ENCODE measurements at regions not wholly inside any gene's neighbourhood (a gene's known extent, or its start where the extent isn't known, plus 50 kb on each side); places are given as distances from the start of the nearest gene placed in this dataset.

DNA sequence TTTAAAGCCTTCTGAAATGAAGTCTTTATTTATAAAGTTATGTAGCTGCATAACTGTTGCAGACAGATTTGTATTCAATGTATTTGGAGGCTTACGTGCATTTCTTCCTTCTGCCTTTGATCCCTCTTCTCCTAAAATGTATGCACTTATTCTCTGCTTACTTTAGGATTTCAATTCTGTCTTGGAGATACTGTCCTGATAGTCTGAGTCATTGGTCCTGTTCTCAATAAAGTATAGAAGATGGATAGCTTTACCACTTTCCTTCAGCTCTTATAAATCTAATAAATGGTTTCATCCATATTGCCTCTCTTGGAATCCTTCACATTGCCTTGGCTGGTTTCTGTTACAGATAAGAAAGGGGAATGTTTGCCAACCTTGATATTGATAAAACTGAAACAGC, 430.1 kb upstream of the CAMK1G start:
- H3K27me3 ChIP-seq (ENCODE audit: control insufficient read depth in 5 of 5, insufficient read depth in 4 of 5, low read length in 5 of 5): no peaks in the 10 kb centered on the region
- H3K9ac ChIP-seq (ENCODE audit: low read length in 5 of 5): no peak overlapping the region
- H3K9me3 ChIP-seq (ENCODE audit: control insufficient read depth in 5 of 5, low read length in 5 of 5): no peaks in the 10 kb centered on the region
- no peaks in the 10 kb centered on the region for H3K4me1 ChIP-seq (ENCODE audit: control insufficient read depth in 5 of 5, insufficient read depth in 5 of 5, low read length in 5 of 5)
- no peaks in the 10 kb centered on the region for H3K36me3 ChIP-seq (ENCODE audit: control insufficient read depth in 5 of 5, insufficient read depth in 5 of 5, low read length in 5 of 5)
- no peak overlapping the region for H3K27ac ChIP-seq (ENCODE audit: low read depth, low read length)
- H3K4me3 ChIP-seq (ENCODE audit: low read depth in 1 of 5, low read length in 5 of 5): no peak overlapping the region

DNA sequence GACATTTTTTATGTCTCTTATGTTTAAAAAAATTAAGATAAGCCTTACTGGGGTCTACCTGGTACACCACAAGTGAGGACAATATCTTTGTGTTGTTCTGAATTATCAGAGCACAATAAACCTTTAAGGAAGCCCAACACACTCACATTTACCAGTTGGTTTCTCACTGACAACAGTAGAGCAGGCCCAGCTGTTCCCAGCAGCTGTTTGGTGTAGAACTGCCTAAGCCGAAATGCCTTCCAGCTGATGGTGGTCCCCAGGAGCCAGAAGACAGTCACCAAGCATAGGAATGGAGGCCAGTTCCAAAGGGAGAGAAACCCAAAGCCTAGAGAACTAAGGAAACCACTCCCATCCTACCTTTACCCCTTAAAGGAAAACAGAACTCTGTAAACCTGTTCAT, 428.6 kb upstream of the CAMK1G start:
- Histone ChIP-seq H3K36me3 (ENCODE audit: control insufficient read depth in 5 of 5, insufficient read depth in 5 of 5, low read length in 5 of 5) (no peaks in the 10 kb centered on the region), H3K4me3 (ENCODE audit: low read depth in 1 of 5, low read length in 5 of 5) (no peak overlapping the region), H3K27ac (ENCODE audit: low read depth, low read length) (no peak overlapping the region), H3K9me3 (ENCODE audit: control insufficient read depth in 5 of 5, low read length in 5 of 5) (no peaks in the 10 kb centered on the region), H3K4me1 (ENCODE audit: control insufficient read depth in 5 of 5, insufficient read depth in 5 of 5, low read length in 5 of 5) (no peaks in the 10 kb centered on the region), H3K9ac (ENCODE audit: low read length in 5 of 5) (no peak overlapping the region), H3K27me3 (ENCODE audit: control insufficient read depth in 5 of 5, insufficient read depth in 4 of 5, low read length in 5 of 5) (no peaks in the 10 kb centered on the region)

DNA sequence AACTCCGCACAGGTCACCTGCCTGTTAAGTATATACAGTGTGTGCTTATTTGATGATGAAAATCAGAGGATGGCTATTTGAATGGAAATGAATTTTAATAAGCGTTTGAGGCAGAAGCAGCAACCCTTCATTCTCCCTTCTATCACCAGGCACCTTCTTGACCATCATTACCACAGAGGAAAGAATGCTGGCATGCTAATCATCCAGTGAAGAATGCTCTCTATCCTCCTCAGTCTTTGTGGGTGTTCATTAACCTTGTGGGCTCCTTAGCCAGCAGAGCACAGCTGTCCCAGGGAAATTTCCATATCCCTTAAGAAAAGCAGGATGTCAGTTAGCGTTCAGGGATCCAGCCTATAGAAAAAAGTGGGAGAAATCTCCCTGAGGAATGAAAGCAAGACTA, 428.0 kb upstream of the CAMK1G start:
- no peaks in the 10 kb centered on the region for H3K4me1 ChIP-seq (ENCODE audit: control insufficient read depth in 5 of 5, insufficient read depth in 5 of 5, low read length in 5 of 5)
- H3K27ac ChIP-seq (ENCODE audit: low read depth, low read length): no peak overlapping the region
- H3K36me3 ChIP-seq (ENCODE audit: control insufficient read depth in 5 of 5, insufficient read depth in 5 of 5, low read length in 5 of 5): no peaks in the 10 kb centered on the region
- H3K9ac ChIP-seq (ENCODE audit: low read length in 5 of 5): no peak overlapping the region
- H3K27me3 ChIP-seq (ENCODE audit: control insufficient read depth in 5 of 5, insufficient read depth in 4 of 5, low read length in 5 of 5): no peaks in the 10 kb centered on the region
- no peaks in the 10 kb centered on the region for H3K9me3 ChIP-seq (ENCODE audit: control insufficient read depth in 5 of 5, low read length in 5 of 5)
- H3K4me3 ChIP-seq (ENCODE audit: low read depth in 1 of 5, low read length in 5 of 5): no peak overlapping the region

DNA sequence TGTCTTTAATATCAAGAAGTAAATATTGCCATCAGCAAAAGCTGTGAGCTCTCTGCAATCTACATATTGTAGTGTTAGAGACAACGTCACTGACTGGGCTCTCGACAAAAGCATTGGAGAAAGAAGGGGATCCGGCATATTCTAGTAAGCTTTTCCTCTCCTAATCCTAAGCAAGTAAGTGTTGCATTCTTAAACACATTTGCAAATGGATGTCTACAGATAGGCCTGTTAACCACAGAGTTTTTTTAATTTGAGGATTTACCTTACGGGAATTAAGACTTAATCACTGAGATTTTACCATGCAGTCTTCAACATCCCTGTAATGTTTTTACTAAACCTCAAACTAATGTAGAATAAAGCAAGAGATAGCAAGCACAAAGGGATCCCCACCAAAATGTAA, 426.5 kb upstream of the CAMK1G start:
- Histone ChIP-seq H3K27ac (ENCODE audit: low read depth, low read length) (no peak overlapping the region), H3K9ac (ENCODE audit: low read length in 5 of 5) (no peak overlapping the region), H3K4me1 (ENCODE audit: control insufficient read depth in 5 of 5, insufficient read depth in 5 of 5, low read length in 5 of 5) (no peaks in the 10 kb centered on the region), H3K4me3 (ENCODE audit: low read depth in 1 of 5, low read length in 5 of 5) (no peak overlapping the region), H3K27me3 (ENCODE audit: control insufficient read depth in 5 of 5, insufficient read depth in 4 of 5, low read length in 5 of 5) (no peaks in the 10 kb centered on the region), H3K36me3 (ENCODE audit: control insufficient read depth in 5 of 5, insufficient read depth in 5 of 5, low read length in 5 of 5) (no peaks in the 10 kb centered on the region), H3K9me3 (ENCODE audit: control insufficient read depth in 5 of 5, low read length in 5 of 5) (no peaks in the 10 kb centered on the region)

DNA sequence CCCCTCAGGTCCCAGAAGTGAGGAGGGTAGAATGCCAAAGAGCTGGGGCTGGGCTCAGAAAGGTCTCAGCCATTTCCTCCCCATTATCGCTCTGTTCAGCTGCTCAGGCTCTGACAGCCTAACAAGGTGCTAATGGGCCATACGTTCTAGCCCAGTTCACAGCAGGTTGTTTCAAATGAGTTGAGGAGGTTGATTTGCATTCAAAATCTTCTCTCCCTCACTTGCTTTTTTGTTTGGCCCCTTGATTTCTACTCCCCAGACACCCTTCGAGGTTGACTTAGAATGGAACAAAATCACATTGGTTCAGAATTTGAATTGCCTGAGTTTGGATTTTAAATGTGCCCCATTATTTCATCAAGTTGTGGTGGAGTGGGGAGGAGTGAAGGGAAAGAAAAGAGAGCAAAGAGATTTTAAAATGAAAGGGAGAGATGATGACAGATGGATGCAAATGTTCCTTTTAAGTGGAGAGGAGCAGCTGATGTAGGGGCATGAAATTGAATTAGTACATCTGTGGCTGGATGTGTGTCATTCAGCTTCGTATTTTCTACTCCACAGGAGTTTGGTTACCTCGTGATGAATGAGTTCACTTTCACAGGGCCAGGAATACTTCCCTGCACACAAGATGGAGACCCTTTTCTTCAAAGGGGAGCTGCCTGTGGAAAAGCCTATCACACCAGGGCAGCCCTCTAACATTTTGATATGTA, 425.8 kb upstream of the CAMK1G start:
- no peaks in the 10 kb centered on the region for H3K27me3 ChIP-seq (ENCODE audit: control insufficient read depth in 5 of 5, insufficient read depth in 4 of 5, low read length in 5 of 5)
- no peaks in the 10 kb centered on the region for H3K4me1 ChIP-seq (ENCODE audit: control insufficient read depth in 5 of 5, insufficient read depth in 5 of 5, low read length in 5 of 5)
- no peak overlapping the region for H3K27ac ChIP-seq (ENCODE audit: low read depth, low read length)
- no peak overlapping the region for H3K4me3 ChIP-seq (ENCODE audit: low read depth in 1 of 5, low read length in 5 of 5)
- H3K9ac ChIP-seq (ENCODE audit: low read length in 5 of 5): no peak overlapping the region
- no peaks in the 10 kb centered on the region for H3K9me3 ChIP-seq (ENCODE audit: control insufficient read depth in 5 of 5, low read length in 5 of 5)
- H3K36me3 ChIP-seq (ENCODE audit: control insufficient read depth in 5 of 5, insufficient read depth in 5 of 5, low read length in 5 of 5): no peaks in the 10 kb centered on the region

DNA sequence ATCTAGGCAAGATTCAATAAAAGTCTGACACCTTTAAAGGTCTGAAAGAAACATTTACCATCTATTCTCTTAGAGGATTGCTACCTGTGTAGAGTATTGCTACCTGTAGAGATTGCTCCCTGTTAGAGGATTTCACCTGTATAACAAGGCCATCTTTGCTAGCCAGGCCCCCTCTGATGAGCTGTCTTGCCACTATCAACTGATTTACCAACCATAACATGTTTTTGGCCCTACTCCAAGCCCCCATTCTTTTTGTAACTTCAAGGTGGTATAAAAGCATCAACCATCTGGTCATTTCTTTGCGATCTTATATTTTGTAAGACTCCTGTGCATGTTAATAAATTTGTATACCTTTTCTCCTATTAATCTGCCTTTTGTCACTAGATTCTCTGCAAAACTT, 424.7 kb upstream of the CAMK1G start:
- no peaks in the 10 kb centered on the region for H3K4me1 ChIP-seq (ENCODE audit: control insufficient read depth in 5 of 5, insufficient read depth in 5 of 5, low read length in 5 of 5)
- H3K36me3 ChIP-seq (ENCODE audit: control insufficient read depth in 5 of 5, insufficient read depth in 5 of 5, low read length in 5 of 5): no peaks in the 10 kb centered on the region
- no peak overlapping the region for H3K4me3 ChIP-seq (ENCODE audit: low read depth in 1 of 5, low read length in 5 of 5)
- no peak overlapping the region for H3K9ac ChIP-seq (ENCODE audit: low read length in 5 of 5)
- H3K27ac ChIP-seq (ENCODE audit: low read depth, low read length): no peak overlapping the region
- H3K27me3 ChIP-seq (ENCODE audit: control insufficient read depth in 5 of 5, insufficient read depth in 4 of 5, low read length in 5 of 5): no peaks in the 10 kb centered on the region
- no peaks in the 10 kb centered on the region for H3K9me3 ChIP-seq (ENCODE audit: control insufficient read depth in 5 of 5, low read length in 5 of 5)

DNA sequence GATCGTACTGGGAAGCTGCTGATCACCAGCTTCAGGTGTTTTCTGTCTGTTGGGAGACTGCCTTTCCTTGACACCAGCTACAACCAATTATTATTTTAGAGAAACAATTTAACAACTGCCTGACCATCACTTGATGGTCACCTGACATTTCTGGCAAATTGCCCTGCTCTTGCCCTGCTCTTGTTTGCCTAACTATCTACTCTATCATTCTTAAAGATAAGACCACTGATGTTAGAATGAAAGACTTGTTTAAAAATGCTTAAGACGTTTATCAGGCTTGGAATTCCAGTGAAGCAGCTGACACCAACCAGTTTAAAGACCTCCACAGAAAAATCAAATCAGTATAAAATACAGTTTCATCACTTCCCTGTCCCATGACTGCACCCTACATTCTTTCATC, 423.3 kb upstream of the CAMK1G start:
- H3K27me3 ChIP-seq (ENCODE audit: control insufficient read depth in 5 of 5, insufficient read depth in 4 of 5, low read length in 5 of 5): no peaks in the 10 kb centered on the region
- H3K36me3 ChIP-seq (ENCODE audit: control insufficient read depth in 5 of 5, insufficient read depth in 5 of 5, low read length in 5 of 5): no peaks in the 10 kb centered on the region
- H3K9me3 ChIP-seq (ENCODE audit: control insufficient read depth in 5 of 5, low read length in 5 of 5): no peaks in the 10 kb centered on the region

DNA sequence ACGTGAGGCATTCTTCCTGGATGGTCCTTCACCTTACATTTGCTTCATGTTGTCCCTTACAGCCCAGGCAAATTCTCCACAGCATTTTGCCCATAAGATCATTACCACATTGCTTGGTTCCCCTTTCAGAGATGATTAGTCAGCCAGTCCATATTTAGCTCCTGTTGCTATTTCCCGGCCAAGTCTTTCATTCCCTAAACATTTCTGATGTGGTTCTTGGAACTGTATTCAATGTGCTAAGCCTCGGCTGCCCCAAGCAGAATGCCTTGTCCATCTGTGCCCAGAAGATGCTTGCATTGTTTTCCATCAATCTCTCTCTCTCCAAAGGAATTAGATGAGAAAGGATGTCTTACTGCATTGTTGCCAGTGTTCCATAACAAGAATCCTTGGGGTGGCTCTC, 420.9 kb upstream of the CAMK1G start:
- Histone ChIP-seq H3K27ac (ENCODE audit: low read depth, low read length) (no peak overlapping the region), H3K4me3 (ENCODE audit: low read depth in 1 of 5, low read length in 5 of 5) (no peak overlapping the region), H3K4me1 (ENCODE audit: control insufficient read depth in 5 of 5, insufficient read depth in 5 of 5, low read length in 5 of 5) (no peaks in the 10 kb centered on the region), H3K9me3 (ENCODE audit: control insufficient read depth in 5 of 5, low read length in 5 of 5) (no peaks in the 10 kb centered on the region), H3K9ac (ENCODE audit: low read length in 5 of 5) (no peak overlapping the region), H3K36me3 (ENCODE audit: control insufficient read depth in 5 of 5, insufficient read depth in 5 of 5, low read length in 5 of 5) (no peaks in the 10 kb centered on the region), H3K27me3 (ENCODE audit: control insufficient read depth in 5 of 5, insufficient read depth in 4 of 5, low read length in 5 of 5) (no peaks in the 10 kb centered on the region)

More for the DNA sequence above, 423.3 kb upstream of the CAMK1G start:
- no peak overlapping the region for H3K27ac ChIP-seq (ENCODE audit: low read depth, low read length)
- H3K9ac ChIP-seq (ENCODE audit: low read length in 5 of 5): no peak overlapping the region
- H3K4me3 ChIP-seq (ENCODE audit: low read depth in 1 of 5, low read length in 5 of 5): no peak overlapping the region
- H3K4me1 ChIP-seq (ENCODE audit: control insufficient read depth in 5 of 5, insufficient read depth in 5 of 5, low read length in 5 of 5): no peaks in the 10 kb centered on the region

DNA sequence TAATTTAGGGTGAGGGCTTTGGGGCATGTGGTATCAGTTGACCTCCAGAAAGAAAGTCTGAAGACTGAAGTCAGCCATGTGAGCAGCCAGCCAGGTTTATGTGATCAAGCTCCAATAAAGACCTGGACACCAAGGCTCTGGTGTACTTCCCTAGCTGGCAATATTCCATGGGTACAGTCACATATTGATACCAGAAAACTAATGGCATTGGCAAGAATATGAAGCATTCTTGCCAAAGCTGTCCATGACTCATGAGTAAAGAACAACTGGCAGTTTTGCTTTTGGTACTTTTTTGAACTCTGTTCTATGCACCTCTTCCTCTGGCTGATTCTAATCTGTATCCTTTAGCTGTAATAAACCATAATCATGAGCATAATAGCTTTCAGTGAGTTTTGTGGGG, 415.3 kb upstream of the CAMK1G start:
- Histone ChIP-seq H3K36me3 (ENCODE audit: control insufficient read depth in 5 of 5, insufficient read depth in 5 of 5, low read length in 5 of 5) (no peaks in the 10 kb centered on the region), H3K9me3 (ENCODE audit: control insufficient read depth in 5 of 5, low read length in 5 of 5) (no peaks in the 10 kb centered on the region), H3K27ac (ENCODE audit: low read depth, low read length) (no peak overlapping the region)

DNA sequence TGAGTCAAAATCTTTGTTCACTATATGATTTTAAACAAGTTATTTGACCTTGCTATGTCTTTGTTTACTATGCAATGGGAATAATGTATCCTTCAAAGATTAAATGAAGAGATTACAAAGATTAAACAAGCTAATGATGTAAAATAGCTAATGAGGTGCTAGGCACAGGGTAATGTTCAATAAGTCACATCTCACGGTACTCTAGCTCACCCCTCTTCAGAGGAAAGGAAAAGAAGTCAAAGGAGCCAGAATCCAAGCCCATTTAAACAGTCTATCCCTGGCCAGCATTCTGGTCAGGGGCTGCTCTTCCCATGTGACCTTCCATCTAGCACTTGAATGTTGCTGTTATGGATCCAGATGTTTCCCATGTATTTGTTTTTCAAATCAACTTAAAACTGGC, 412.4 kb upstream of the CAMK1G start:
- Histone ChIP-seq H3K27ac (ENCODE audit: low read depth, low read length) (no peak overlapping the region), H3K4me3 (ENCODE audit: low read depth in 1 of 5, low read length in 5 of 5) (no peak overlapping the region), H3K9ac (ENCODE audit: low read length in 5 of 5) (no peak overlapping the region), H3K4me1 (ENCODE audit: control insufficient read depth in 5 of 5, insufficient read depth in 5 of 5, low read length in 5 of 5) (peaks cover 0 to 2% (median 0%) of the 10 kb centered on the region in 5 donors), H3K27me3 (ENCODE audit: control insufficient read depth in 5 of 5, insufficient read depth in 4 of 5, low read length in 5 of 5) (no peaks in the 10 kb centered on the region), H3K36me3 (ENCODE audit: control insufficient read depth in 5 of 5, insufficient read depth in 5 of 5, low read length in 5 of 5) (no peaks in the 10 kb centered on the region), H3K9me3 (ENCODE audit: control insufficient read depth in 5 of 5, low read length in 5 of 5) (no peaks in the 10 kb centered on the region)

More for the DNA sequence above, 415.3 kb upstream of the CAMK1G start:
- peaks cover 0 to 2% (median 0%) of the 10 kb centered on the region in 5 donors for H3K4me1 ChIP-seq (ENCODE audit: control insufficient read depth in 5 of 5, insufficient read depth in 5 of 5, low read length in 5 of 5)
- H3K27me3 ChIP-seq (ENCODE audit: control insufficient read depth in 5 of 5, insufficient read depth in 4 of 5, low read length in 5 of 5): no peaks in the 10 kb centered on the region
- H3K4me3 ChIP-seq (ENCODE audit: low read depth in 1 of 5, low read length in 5 of 5): no peak overlapping the region
- no peak overlapping the region for H3K9ac ChIP-seq (ENCODE audit: low read length in 5 of 5)
